Left lung (tissue), 4 donors: ENCODE measurements at regions not wholly inside any gene's neighbourhood (a gene's known extent, or its start where the extent isn't known, plus 50 kb on each side); places are given as distances from the start of the nearest gene placed in this dataset.

Source experiments
- ATAC-seq: fragments of 200-7000 bp; cut with Tn5 transposase; one replicate; pipeline ENCODE4 v1.9.1; 2020; ENCODE audit warnings: moderate library complexity
- DNase-seq, 4 donors: peaks; one replicate each; pipeline ENCODE4 v3.0.0-alpha.2; 2013 to 2020
- H3K27ac ChIP-seq, 2 donors: fragments of 200-600 bp; sonication (generic) in 1 of 2; one replicate each; pipeline versions ENCODE4 v1.5.0 to v1.8.0; 2020 to 2021
- H3K27me3 ChIP-seq, 2 donors: fragments of 200-600 bp; sonication (generic) in 1 of 2; one replicate each; pipeline versions ENCODE4 v1.5.0 to v1.8.0; 2020 to 2021
- H3K36me3 ChIP-seq, 2 donors: fragments of 200-600 bp; sonication (generic) in 1 of 2; one replicate each; pipeline versions ENCODE4 v1.5.0 to v1.8.0; 2020 to 2021
- H3K4me1 ChIP-seq, 2 donors: fragments of 200-600 bp; one replicate each; pipeline ENCODE4 v1.8.0; 2021
- H3K4me3 ChIP-seq, 2 donors: fragments of 200-600 bp; sonication (generic) in 1 of 2; one replicate each; pipeline versions ENCODE4 v1.5.0 to v1.8.0; 2020 to 2021; ENCODE audit warnings: mild to moderate bottlenecking in 1 of 2
- H3K9me3 ChIP-seq, 2 donors: fragments of 200-600 bp; sonication (generic) in 1 of 2; one replicate each; pipeline versions ENCODE4 v1.5.0 to v1.8.0; 2020 to 2021
- intact Hi-C, 2 donors: fragments of 100-400 bp; cut with DNase I; formaldehyde crosslinking; loops; one replicate each; pipeline versions ENCODE4 v1.11.2 to v1.14.2; 2022
- TF ChIP-seq, protein P1 (sequence below), 2 donors: fragments of 200-600 bp; sonication (generic) in 1 of 2; IDR thresholded peaks; one replicate each; pipeline versions ENCODE4 v1.5.0 to v1.8.0; 2021; ENCODE audit warnings: antibody characterized with exemption in 2 of 2
- donor health status: DM: no; HTN: yes; CAD: no.
- donor health status: DM: no; HTN: no; CAD: no.

GRCh38 chr9:71459082-71459481 is 309.2 kb downstream of the CEMIP2 start:
- intact Hi-C loops, result no loop called here
- Histone ChIP-seq H3K27me3 (no peaks in the 10 kb centered on the region), H3K9me3 (no peaks in the 10 kb centered on the region), H3K36me3 (no peaks in the 10 kb centered on the region), H3K4me3 (no peak overlapping the region), H3K4me1 (no peaks in the 10 kb centered on the region), H3K27ac (no peak overlapping the region)
- TF ChIP-seq, protein P1, sequence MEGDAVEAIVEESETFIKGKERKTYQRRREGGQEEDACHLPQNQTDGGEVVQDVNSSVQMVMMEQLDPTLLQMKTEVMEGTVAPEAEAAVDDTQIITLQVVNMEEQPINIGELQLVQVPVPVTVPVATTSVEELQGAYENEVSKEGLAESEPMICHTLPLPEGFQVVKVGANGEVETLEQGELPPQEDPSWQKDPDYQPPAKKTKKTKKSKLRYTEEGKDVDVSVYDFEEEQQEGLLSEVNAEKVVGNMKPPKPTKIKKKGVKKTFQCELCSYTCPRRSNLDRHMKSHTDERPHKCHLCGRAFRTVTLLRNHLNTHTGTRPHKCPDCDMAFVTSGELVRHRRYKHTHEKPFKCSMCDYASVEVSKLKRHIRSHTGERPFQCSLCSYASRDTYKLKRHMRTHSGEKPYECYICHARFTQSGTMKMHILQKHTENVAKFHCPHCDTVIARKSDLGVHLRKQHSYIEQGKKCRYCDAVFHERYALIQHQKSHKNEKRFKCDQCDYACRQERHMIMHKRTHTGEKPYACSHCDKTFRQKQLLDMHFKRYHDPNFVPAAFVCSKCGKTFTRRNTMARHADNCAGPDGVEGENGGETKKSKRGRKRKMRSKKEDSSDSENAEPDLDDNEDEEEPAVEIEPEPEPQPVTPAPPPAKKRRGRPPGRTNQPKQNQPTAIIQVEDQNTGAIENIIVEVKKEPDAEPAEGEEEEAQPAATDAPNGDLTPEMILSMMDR (IDR thresholded peaks at IDR 0.05), result no peak
- ATAC-seq, result no peak
- DNase-seq, result no peak

- H3K36me3 ChIP-seq, result no peaks in the 10 kb centered on the region
- H3K4me3 ChIP-seq, result peak overlapping the region; percentile 14 to 18
- ATAC-seq (peak; percentile 97), DNase-seq (peak; percentile 43 to 82 (median 77))
- TF ChIP-seq, protein P1 (IDR thresholded peaks at IDR 0.05), result no peak
- no peak overlapping the region for H3K27ac ChIP-seq
- no peaks in the 10 kb centered on the region for H3K9me3 ChIP-seq
- peaks cover 9 to 63% of the 10 kb centered on the region in 2 donors for H3K27me3 ChIP-seq
- intact Hi-C loops, result no loop called here
- H3K4me1 ChIP-seq, result no peaks in the 10 kb centered on the region
Observed at GRCh38 chr9:71446473-71447411, 321.6 kb downstream of the CEMIP2 start.

DNA sequence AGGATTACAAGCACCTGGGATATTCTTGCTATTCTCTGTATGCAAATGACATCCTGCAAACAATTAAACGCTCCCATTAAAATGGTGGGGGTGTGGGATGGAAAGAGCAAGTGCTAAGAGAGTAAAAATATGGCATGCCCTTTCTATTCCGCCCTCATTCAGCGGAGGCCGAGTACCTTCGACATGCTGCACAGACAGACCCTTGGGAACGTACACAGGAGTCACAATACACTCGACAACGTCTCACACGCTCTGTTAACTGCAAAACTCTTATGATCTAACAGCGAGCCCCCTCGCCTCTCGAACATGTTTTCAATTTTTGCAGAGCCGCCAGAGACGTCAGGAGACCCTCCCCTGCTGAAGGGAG is 322.2 kb downstream of the CEMIP2 start:
- intact Hi-C loops, result no loop called here
- H3K4me3 ChIP-seq, result peak overlapping the region in 1 of 2 donors; percentile 18
- TF ChIP-seq, protein P1 (IDR thresholded peaks at IDR 0.05), result no peak
- H3K4me1 ChIP-seq, result no peaks in the 10 kb centered on the region
- H3K9me3 ChIP-seq, result no peaks in the 10 kb centered on the region
- peaks cover 9 to 63% of the 10 kb centered on the region in 2 donors for H3K27me3 ChIP-seq
- no peaks in the 10 kb centered on the region for H3K36me3 ChIP-seq
- DNase-seq, result no peak
- ATAC-seq, result no peak
- no peak overlapping the region for H3K27ac ChIP-seq

- Histone ChIP-seq H3K27ac (no peak overlapping the region), H3K4me3 (no peak overlapping the region), H3K4me1 (no peaks in the 10 kb centered on the region), H3K36me3 (no peaks in the 10 kb centered on the region), H3K27me3 (peaks cover 9 to 41% of the 10 kb centered on the region in 2 donors), H3K9me3 (no peaks in the 10 kb centered on the region)
- ATAC-seq (no peak), DNase-seq (no peak)
- TF ChIP-seq, protein P1 (IDR thresholded peaks at IDR 0.05), result no peak
- intact Hi-C loops, result no loop called here
Observed at GRCh38 chr9:71442937-71443336, 321.5 kb upstream of the TRPM3 start.

DNA sequence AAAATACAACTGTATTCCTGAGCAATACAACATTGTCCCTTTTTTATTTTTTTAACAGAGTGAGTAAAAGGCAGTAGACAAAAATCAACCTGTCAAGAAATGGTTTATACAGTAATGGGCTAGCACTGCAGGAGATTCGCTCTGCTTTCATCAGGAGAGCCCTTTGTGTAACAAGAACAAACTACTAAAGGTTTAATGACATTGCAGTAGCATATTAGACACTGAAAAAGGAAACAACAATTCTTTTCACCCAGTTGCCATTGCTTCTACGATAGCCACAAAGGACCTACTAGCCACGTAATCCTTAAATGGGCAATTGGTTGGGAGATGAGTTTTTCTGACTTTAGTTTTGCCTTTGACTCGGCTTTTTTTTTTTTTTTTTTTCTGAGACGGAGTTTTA is 319.8 kb upstream of the TRPM3 start:
- no peak overlapping the region for H3K4me3 ChIP-seq
- intact Hi-C loops, result no loop called here
- ATAC-seq (no peak), DNase-seq (no peak)
- TF ChIP-seq, protein P1 (IDR thresholded peaks at IDR 0.05), result no peak
- H3K27ac ChIP-seq, result no peak overlapping the region
- no peaks in the 10 kb centered on the region for H3K4me1 ChIP-seq
- peaks cover 0 to 24% of the 10 kb centered on the region in 2 donors for H3K27me3 ChIP-seq
- H3K9me3 ChIP-seq, result no peaks in the 10 kb centered on the region
- H3K36me3 ChIP-seq, result no peaks in the 10 kb centered on the region
